ENCODE measurements at regions not wholly inside any gene's neighbourhood (a gene's known extent, or its start where the extent isn't known, plus 50 kb on each side); places are given as distances from the start of the nearest gene placed in this dataset.

DNA sequence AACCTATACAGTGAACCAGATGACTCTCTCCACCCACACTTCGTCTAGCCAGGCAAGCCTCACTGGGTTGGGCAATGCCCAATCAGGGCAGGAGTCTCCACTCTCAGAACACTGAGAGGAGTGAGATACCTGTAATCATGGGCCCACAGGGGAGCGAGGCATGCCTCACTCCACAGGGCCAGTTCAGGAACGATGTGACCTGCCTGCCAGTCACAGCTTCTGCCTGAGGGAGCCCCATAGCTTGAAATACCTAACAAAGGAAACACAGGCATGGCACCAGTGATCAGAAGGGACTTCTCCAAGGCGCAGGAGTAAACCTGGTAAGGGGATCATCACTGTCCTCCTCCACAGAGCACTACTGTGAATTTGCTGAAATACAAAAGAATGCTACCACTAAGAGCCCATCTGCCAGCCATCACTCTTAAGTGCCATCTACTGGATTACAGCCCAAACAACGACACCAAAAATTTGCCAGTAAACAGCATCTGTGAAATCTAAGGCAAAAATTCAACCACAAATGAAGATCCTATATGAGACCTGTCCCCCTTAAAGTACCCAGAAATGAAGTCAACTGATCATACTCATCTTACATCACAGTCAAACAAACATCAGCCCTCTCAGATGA lies 689.9 kb upstream of the SEMA6D start:
- ATAC-seq (no peak), DNase-seq (no peak)
- no peak overlapping the region for H3K27ac ChIP-seq
- no peak overlapping the region for H3K4me3 ChIP-seq
- intact Hi-C loops (cut with DNase I) = no loop called here
- 46 to 49% methylated on average over 2 to 5 of the region's 5 CpGs for WGBS, 2 donors
- H3K9me3 ChIP-seq = no peaks in the 10 kb centered on the region
- no peaks in the 10 kb centered on the region for H3K4me1 ChIP-seq
- no peaks in the 10 kb centered on the region for H3K36me3 ChIP-seq (replicated peaks in 1 of 2; ENCODE audit: insufficient read depth in 1 of 2, low read depth in 2 of 2)
- TF ChIP-seq, protein P1, sequence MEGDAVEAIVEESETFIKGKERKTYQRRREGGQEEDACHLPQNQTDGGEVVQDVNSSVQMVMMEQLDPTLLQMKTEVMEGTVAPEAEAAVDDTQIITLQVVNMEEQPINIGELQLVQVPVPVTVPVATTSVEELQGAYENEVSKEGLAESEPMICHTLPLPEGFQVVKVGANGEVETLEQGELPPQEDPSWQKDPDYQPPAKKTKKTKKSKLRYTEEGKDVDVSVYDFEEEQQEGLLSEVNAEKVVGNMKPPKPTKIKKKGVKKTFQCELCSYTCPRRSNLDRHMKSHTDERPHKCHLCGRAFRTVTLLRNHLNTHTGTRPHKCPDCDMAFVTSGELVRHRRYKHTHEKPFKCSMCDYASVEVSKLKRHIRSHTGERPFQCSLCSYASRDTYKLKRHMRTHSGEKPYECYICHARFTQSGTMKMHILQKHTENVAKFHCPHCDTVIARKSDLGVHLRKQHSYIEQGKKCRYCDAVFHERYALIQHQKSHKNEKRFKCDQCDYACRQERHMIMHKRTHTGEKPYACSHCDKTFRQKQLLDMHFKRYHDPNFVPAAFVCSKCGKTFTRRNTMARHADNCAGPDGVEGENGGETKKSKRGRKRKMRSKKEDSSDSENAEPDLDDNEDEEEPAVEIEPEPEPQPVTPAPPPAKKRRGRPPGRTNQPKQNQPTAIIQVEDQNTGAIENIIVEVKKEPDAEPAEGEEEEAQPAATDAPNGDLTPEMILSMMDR (IDR thresholded peaks at IDR 0.05) = no peak
- no peak for TF ChIP-seq POLR2A (IDR thresholded peaks at IDR 0.05)
- H3K27me3 ChIP-seq = no peaks in the 10 kb centered on the region

DNA sequence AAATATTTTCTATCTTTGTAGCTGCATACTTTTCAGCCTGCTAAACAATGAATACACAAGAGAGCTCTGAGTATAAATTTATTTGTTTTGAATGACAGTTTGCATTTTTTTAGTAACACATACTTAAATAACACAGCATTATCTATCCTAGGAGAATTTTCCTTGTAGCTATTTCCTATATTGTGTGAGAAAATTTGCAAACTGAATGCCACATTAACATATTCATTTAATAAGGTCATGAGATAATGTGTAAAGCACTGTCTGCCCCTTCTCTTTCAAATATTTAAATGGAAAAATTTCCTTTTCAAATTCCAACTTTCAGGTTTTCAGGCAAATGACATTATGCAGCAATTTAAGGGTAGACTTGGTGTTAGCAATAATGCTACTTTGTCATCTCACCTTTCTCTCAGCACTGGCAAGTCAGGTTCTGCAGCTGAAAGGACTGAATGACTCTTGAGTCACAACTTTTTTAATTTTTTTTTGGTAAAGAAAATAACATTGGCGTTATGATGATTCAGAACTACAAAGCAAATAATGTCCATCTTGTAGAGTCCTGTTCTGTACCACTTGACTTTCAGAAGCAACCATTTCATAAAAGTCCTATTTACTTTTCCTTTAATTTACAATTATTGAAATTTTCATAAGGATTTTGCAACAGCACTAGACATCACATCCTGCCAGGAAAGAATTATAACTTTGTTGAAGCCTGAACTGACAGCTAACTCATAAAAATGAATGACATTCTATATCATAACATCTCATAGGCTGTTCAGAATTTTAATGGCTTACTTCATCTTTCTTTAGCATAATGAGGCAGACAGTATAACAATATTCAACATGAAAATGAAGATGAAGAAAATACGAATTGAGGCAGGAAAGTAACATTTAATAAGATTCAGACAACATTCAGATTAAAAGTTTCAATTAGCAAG lies 681.6 kb upstream of the SEMA6D start:
- H3K9me3 ChIP-seq = no peaks in the 10 kb centered on the region
- ATAC-seq = no peak
- intact Hi-C loops (cut with DNase I) = no loop called here
- H3K4me1 ChIP-seq = no peaks in the 10 kb centered on the region
- H3K4me3 ChIP-seq = no peak overlapping the region
- H3K27ac ChIP-seq = no peak overlapping the region
- no peaks in the 10 kb centered on the region for H3K36me3 ChIP-seq (replicated peaks in 1 of 2; ENCODE audit: insufficient read depth in 1 of 2, low read depth in 2 of 2)
- 24 to 30% methylated on average over 2 of the region's 2 CpGs for whole genome bisulfite sequencing, 2 donors
- no peaks in the 10 kb centered on the region for H3K27me3 ChIP-seq
- DNase-seq = no peak
- TF ChIP-seq, protein P1 (IDR thresholded peaks at IDR 0.05) = no peak
- no peak for TF ChIP-seq POLR2A (IDR thresholded peaks at IDR 0.05)

DNA sequence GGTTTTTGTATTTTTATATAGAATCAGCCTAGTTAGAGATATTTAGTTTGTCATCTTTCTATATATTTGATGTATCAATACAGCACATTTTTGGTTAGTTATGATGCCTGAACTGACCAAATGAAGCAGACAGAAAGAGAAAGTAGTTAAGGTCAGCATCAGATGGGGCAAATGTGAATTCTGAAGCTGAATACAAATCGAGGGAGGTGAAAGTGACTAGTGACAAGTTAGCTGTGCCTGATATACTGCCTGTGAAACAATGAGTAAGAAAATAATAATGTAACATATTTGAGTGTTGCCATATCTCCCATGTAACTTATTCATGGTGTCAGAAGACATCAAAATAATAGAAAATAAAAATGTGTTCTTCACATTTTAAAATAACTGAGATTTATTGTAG lies 680.3 kb upstream of the SEMA6D start:
- TF ChIP-seq, protein P1 (IDR thresholded peaks at IDR 0.05) = no peak
- TF ChIP-seq POLR2A (IDR thresholded peaks at IDR 0.05) = no peak
- intact Hi-C loops (cut with DNase I) = no loop called here
- ATAC-seq (no peak), DNase-seq (no peak)
- WGBS, 2 donors = 16 to 20% methylated on average over 1 of the region's 1 CpG
- no peak overlapping the region for H3K4me3 ChIP-seq
- no peaks in the 10 kb centered on the region for H3K4me1 ChIP-seq
- no peaks in the 10 kb centered on the region for H3K27me3 ChIP-seq
- H3K36me3 ChIP-seq (replicated peaks in 1 of 2; ENCODE audit: insufficient read depth in 1 of 2, low read depth in 2 of 2) = no peaks in the 10 kb centered on the region
- H3K9me3 ChIP-seq = no peaks in the 10 kb centered on the region
- no peak overlapping the region for H3K27ac ChIP-seq

- Histone ChIP-seq H3K27ac (no peak overlapping the region), H3K36me3 (replicated peaks in 1 of 2; ENCODE audit: insufficient read depth in 1 of 2, low read depth in 2 of 2) (no peaks in the 10 kb centered on the region), H3K27me3 (no peaks in the 10 kb centered on the region), H3K9me3 (no peaks in the 10 kb centered on the region), H3K4me1 (no peaks in the 10 kb centered on the region), H3K4me3 (no peak overlapping the region)
- ATAC-seq (no peak), DNase-seq (no peak)
- WGBS, 2 donors = 90 to 91% methylated on average over 1 of the region's 1 CpG
- intact Hi-C loops (cut with DNase I) = no loop called here
- TF ChIP-seq, protein P1 (IDR thresholded peaks at IDR 0.05) = no peak
- no peak for TF ChIP-seq POLR2A (IDR thresholded peaks at IDR 0.05)
These were observed 678.1 kb upstream of the SEMA6D start for GRCh38 chr15:47039225-47039624.

Data from body of pancreas (tissue), 4 donors.